OCI-LY3 (cell line): ENCODE measurements at regions not wholly inside any gene's neighbourhood (a gene's known extent, or its start where the extent isn't known, plus 50 kb on each side); places are given as distances from the start of the nearest gene placed in this dataset.

Experiments
- H2AFZ ChIP-seq: fragments of 200-600, 300-600 bp; shearing (Covaris generic); 2 replicates; pipeline ENCODE4 v1.6.0; 2014; ENCODE audit warnings: antibody characterized with exemption, low read depth, low read length
- H3K27ac ChIP-seq: fragments of 200-600, 300-600 bp; sonication (generic); 2 replicates; pipeline ENCODE4 v1.5.1; 2014; ENCODE audit warnings: mild to moderate bottlenecking, low read length, moderate library complexity, mixed read lengths
- H3K27me3 ChIP-seq: fragments of 200-600, 300-600 bp; sonication (generic); 2 replicates; pipeline ENCODE4 v1.6.1; 2014; ENCODE audit warnings: low read depth, low read length, mixed read lengths
- H3K36me3 ChIP-seq: fragments of 200-600, 300-600 bp; sonication (generic); replicated peaks from 2 replicates; pipeline ENCODE3; 2014; ENCODE audit warnings: low read depth, low read length, mixed read lengths
- H3K4me1 ChIP-seq: fragments of 300-600, 200-600 bp; sonication (generic); 2 replicates; pipeline ENCODE4 v1.6.1; 2014; ENCODE audit warnings: low read length, mixed read lengths
- H3K4me2 ChIP-seq: fragments of 200-600, 300-600 bp; sonication (generic); 2 replicates; pipeline ENCODE4 v1.6.1; 2014; ENCODE audit warnings: low read length, mixed read lengths
- H3K4me3 ChIP-seq: fragments of 300-600, 200-600 bp; sonication (generic); 2 replicates; pipeline ENCODE4 v1.5.1; 2014; ENCODE audit warnings: antibody characterized with exemption, mild to moderate bottlenecking, low read length, moderate library complexity
- H3K79me2 ChIP-seq: fragments of 300-600, 200-600 bp; shearing (Covaris generic); 2 replicates; pipeline ENCODE4 v1.6.1; 2014; ENCODE audit warnings: mild to moderate bottlenecking, low read length, mixed read lengths
- H3K9ac ChIP-seq: fragments of 300-600, 200-600 bp; shearing (Covaris generic); 2 replicates; pipeline ENCODE4 v1.6.0; 2014; ENCODE audit warnings: mild to moderate bottlenecking, low read length, moderate library complexity
- H3K9me3 ChIP-seq: fragments of 200-600, 300-600 bp; shearing (Covaris generic); 2 replicates; pipeline ENCODE4 v1.6.1; 2014; ENCODE audit warnings: low read length, mixed read lengths; ENCODE audit not compliant: insufficient read depth
- H4K20me1 ChIP-seq: fragments of 200-600, 300-600 bp; sonication (generic); 2 replicates; pipeline ENCODE4 v1.6.1; 2016; ENCODE audit warnings: low read length, mixed read lengths; ENCODE audit not compliant: insufficient read depth
- CTCF ChIP-seq: fragments of 200-600, 300-600 bp; sonication (generic); IDR thresholded peaks from 2 replicates; pipeline ENCODE4 v1.5.1; 2014; ENCODE audit warnings: antibody characterized with exemption, low read length, low read depth
- EZH2phosphoT487 ChIP-seq: fragments of 200-600 bp; shearing (Covaris generic); IDR thresholded peaks from 2 replicates; pipeline ENCODE4 v1.6.1; 2018; ENCODE audit warnings: antibody characterized with exemption, mixed run types, low read depth

DNA sequence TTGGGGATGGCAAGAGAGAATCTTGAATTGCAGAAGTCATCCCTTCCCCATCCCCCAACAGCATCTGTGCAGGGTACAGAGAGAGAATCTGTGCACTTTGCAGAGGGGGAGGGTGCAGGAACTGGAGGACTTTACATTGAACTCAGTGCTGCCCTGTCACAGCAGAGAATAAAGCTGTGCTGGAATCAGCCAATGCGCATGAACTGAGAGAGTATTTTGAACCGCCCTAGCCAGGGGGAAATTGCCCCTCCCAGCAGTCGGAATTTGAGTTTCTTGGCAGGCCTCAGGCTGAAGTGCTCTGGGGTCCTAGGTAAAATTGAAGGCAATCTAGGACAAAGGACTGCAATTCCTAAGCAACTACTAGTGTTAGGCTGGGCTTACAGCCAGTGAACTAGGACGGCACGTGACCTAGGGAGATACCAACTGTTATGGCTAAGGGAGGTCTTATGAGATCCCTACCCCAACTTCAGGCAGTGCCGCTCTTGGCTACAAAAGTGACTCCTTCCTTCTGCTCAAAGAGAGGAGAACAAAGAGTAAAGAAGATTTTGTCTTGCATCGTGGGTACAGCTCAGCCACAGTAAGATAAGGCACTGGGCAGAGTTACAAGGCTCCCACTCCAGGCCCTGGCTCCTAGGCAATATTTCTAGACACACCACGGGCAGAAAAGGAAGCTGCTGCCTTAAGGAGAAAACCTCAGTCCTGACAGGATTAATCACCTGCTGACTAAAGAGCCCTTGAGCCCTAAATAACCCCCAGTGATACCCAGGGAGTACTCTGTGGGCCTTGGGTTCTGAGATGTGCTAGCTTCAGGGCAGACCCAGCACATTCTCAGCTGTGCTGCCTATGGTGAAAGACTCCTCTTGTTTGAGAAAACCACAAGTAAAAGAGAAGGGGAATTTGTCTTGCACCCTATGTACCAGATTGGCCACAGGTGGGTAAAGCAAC, 300.5 kb upstream of the ALCAM start:
- no peaks in the 10 kb centered on the region for H3K79me2 ChIP-seq
- no peak overlapping the region for H3K27ac ChIP-seq
- TF ChIP-seq EZH2phosphoT487 (no peak), CTCF (no peak)
- no peak overlapping the region for H3K4me3 ChIP-seq
- H3K4me1 ChIP-seq, result no peaks in the 10 kb centered on the region
- no peaks in the 10 kb centered on the region for H4K20me1 ChIP-seq
- no peak overlapping the region for H3K4me2 ChIP-seq
- no peaks in the 10 kb centered on the region for H3K27me3 ChIP-seq
- H3K36me3 ChIP-seq, result no peaks in the 10 kb centered on the region
- no peaks in the 10 kb centered on the region for H3K9me3 ChIP-seq
- H3K9ac ChIP-seq, result no peak overlapping the region
- H2AFZ ChIP-seq, result no peak overlapping the region

DNA sequence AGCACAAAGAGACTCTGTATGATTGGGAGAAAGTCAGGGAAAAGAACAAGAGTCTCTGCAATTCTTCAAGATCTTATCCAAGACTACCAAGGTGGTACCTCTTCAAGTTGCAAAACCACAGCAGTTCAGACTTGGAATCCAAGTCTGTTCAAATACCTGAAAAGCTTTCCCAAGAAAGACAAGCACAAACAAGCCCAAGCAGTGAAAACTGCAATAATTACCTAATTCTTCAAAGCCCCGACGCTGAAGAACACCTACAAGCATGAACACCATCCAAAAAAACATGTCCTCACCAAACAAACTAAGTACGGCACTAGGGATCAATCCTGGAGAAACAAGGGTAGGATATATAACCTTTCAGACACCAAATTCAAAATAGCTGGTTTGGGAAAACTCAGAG, 299.3 kb upstream of the ALCAM start:
- H3K4me1 ChIP-seq, result no peaks in the 10 kb centered on the region
- no peak overlapping the region for H3K4me2 ChIP-seq
- H3K9me3 ChIP-seq, result no peaks in the 10 kb centered on the region
- no peak for TF ChIP-seq EZH2phosphoT487
- H3K27me3 ChIP-seq, result no peaks in the 10 kb centered on the region
- H3K9ac ChIP-seq, result no peak overlapping the region
- no peaks in the 10 kb centered on the region for H4K20me1 ChIP-seq
- H3K27ac ChIP-seq, result no peak overlapping the region
- no peaks in the 10 kb centered on the region for H3K36me3 ChIP-seq
- H3K4me3 ChIP-seq, result no peak overlapping the region
- no peaks in the 10 kb centered on the region for H3K79me2 ChIP-seq
- no peak overlapping the region for H2AFZ ChIP-seq

DNA sequence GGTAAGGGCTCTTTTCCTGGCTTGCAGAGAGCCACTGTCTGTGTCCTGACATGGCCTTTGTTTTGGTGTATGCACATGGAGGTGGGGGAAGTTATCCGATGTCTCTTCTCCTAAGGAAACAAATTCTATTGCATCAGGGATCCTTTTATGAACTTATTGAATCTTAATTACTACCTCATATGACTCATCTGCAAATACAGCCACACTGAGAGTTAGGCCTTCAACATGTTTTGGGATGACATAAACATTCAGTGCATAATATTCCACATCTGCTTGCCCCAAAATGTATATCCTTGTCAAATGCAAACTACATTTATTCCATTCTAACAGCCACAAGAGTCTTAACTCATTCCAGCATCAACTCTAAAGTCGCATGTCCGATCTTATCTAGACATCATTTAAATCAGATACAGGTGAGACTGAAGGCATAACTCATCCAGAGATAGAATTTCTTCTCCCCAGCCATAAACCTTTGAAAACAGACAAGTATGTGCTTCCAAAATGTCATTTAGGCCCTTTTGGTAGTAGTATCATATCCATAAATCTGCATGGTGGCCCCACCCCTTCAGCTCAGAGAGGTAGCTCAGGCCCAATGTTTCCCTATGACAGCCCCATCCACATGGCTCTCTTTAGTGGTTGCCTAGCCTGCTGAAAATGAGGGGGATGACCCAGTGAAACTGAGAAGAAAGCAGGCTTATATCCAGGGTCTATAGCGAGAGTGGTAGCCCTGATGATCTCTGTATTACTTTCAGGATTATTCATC, 289.5 kb upstream of the ALCAM start:
- H3K9ac ChIP-seq, result no peak overlapping the region
- no peaks in the 10 kb centered on the region for H3K79me2 ChIP-seq
- no peak overlapping the region for H3K4me3 ChIP-seq
- H3K9me3 ChIP-seq, result no peaks in the 10 kb centered on the region
- no peak overlapping the region for H2AFZ ChIP-seq
- H4K20me1 ChIP-seq, result no peaks in the 10 kb centered on the region
- H3K27me3 ChIP-seq, result no peaks in the 10 kb centered on the region
- H3K4me1 ChIP-seq, result 0 out of 2 replicates have a peak, but pooled peaks cover 4% of the 10 kb centered on the region
- no peak overlapping the region for H3K4me2 ChIP-seq
- H3K36me3 ChIP-seq, result no peaks in the 10 kb centered on the region
- TF ChIP-seq CTCF (no peak), EZH2phosphoT487 (no peak)
- H3K27ac ChIP-seq, result no peak overlapping the region

DNA sequence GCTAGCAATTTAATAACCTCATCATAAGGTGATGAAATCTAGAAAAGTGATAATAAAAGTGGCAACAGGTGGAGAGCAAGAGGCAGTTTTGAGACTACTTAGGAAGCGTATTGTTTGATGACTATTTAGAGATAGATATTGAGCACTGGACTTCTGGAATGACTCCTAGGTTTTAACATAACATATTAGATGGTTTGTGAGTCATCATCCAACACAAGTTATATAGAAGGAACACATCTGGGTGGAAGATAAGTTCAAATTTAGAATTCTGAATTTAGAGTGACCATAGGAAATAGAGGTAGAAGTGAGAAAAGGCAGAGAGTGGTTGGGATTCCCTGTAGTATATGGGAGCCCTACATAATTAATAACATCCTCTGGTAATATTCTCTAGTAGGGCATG, 282.8 kb upstream of the ALCAM start:
- Histone ChIP-seq H3K9me3 (no peaks in the 10 kb centered on the region), H3K4me1 (0 out of 2 replicates have a peak, but pooled peaks cover 4% of the 10 kb centered on the region), H3K79me2 (no peaks in the 10 kb centered on the region), H3K4me2 (no peak overlapping the region), H3K4me3 (no peak overlapping the region), H3K27me3 (no peaks in the 10 kb centered on the region), H3K27ac (no peak overlapping the region), H3K9ac (no peak overlapping the region), H4K20me1 (no peaks in the 10 kb centered on the region), H3K36me3 (no peaks in the 10 kb centered on the region), H2AFZ (no peak overlapping the region)
- TF ChIP-seq CTCF, result no peak
- no peak for TF ChIP-seq EZH2phosphoT487
